NCI-H1436 (cell line): ENCODE measurements at regions not wholly inside any gene's neighbourhood (a gene's known extent, or its start where the extent isn't known, plus 50 kb on each side); places are given as distances from the start of the nearest gene placed in this dataset.
"Not testable (repeated sequence)": the region's sequence is repeated elsewhere in the genome, so short reads cannot be mapped to it uniquely, and the experiment has no call there.

Experiments
- DNase-seq: peaks from one replicate; lab custom pipeline; 2025; lab: John Stamatoyannopoulos, UW

DNA sequence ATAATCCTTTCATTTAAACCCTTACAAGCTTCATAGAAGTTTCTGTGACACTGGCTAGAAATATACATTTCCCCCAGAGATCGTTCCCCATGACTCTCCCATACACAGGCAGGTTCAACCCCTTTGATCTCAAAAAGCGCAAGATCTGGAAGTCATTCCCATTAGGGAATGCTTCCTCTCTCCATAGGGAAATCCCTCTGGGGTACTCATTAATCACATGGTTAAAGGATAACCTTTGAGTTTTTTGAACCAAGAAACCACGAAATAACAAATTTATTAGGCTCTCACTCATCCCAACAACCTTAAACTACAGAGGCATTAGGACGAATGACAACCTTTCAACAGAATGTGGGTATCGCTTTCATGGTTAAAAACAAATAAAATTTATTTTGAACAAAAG is 211.9 kb upstream of the PRICKLE2 start:
- no peak for DNase-seq

DNA sequence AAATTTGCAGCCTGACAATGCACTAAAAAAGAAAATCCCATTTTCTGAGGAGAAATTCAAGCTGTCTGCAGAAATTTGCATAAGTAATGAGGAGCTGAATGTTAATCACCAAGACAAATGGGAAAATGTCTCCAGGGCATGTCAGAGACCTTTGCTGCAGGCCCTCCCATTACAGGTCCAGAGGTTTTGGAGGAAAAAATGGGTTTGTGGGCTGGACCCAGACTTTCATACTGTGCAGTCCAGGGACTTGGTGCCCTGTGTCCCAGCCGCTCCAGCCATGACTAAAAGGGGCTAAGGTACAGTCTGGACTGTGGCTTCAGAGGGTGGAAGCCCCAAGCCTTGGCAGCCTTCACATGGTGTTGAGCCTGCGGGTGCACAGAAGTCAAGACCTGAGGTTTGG is 209.8 kb upstream of the PRICKLE2 start:
- DNase-seq = not testable (repeated sequence)

DNA sequence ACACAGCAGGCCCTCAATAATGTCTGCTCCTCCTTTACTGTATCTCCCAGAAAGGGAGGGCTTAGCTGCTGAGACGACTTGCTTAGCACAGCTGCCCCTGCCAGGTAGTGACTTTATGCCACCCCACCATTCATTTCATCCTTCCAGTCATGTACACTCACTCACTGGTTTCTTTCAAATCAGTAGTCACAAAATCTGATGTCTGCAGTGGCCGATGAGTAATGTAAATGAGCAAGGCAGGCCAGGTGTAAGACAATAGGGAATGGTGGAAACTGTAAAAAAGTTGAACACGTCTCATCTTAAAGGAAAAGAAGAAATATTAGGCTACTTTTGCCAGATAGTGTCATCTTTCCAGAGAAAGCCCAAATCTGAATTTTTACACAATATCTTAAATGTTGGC is 207.6 kb upstream of the PRICKLE2 start:
- no peak for DNase-seq

DNA sequence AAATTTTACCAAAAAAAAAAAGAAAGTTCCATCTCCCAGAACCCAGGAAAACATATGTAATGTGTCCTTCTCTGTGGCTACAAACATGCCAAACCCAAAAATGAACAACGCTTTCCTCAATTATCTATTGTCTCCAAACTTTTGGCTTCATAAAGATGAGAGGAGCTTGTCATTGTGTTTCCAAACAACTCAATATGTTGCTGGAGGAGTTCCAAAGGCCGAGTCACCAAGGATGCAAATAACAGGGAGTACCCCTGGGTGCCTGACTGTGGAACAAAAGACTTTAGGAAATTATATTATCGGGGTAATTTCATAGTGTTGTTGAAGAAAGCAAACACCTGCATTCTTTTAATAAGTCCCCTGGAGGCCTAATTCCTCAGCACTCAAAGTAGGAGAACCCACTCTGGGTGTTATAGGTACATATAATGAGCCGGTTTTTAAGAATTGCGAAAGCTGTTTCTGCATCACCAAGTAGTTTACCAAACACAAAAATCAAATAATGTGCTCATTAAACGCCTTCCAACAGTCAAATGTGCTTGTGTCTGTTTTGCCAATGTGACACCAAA is 206.3 kb upstream of the PRICKLE2 start:
- no peak for DNase-seq

DNA sequence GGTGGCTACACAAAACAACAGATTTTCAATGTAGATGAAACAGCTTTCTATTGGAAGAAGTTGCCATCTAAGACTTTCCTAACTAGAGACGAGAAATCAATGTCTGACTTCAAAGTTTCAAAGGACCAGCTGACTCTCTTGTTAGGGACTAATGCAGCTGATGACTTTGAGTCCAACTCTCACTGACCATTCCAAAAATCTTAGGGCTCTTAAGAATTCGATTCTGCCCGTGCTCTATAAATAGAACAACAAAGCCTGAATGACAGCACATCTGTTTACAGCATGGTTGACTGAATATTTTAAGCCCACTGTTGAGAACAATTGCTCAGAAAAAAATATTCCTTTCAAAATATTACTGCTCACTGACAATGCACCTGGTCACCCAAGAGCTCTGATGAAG is 202.4 kb upstream of the PRICKLE2 start:
- DNase-seq = no peak

DNA sequence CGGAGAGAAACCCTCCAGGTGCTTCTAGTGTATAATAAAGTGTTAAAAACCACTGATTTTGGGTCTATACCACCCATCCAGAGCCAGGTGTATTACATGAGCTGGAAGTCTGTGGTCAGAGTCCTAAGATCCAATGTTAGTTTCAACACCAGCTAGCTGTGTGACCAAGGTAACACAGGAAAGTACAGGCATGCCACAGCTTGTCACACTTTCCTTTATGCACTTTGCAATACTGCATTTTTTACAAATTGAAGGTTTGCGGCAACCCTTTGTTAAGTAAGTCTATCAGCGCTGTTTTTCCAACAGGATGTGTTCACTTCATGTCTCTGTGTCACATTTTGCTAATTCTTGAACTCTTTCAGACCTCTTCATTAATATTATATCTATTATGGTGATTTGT is 201.3 kb upstream of the PRICKLE2 start:
- DNase-seq = no peak

DNA sequence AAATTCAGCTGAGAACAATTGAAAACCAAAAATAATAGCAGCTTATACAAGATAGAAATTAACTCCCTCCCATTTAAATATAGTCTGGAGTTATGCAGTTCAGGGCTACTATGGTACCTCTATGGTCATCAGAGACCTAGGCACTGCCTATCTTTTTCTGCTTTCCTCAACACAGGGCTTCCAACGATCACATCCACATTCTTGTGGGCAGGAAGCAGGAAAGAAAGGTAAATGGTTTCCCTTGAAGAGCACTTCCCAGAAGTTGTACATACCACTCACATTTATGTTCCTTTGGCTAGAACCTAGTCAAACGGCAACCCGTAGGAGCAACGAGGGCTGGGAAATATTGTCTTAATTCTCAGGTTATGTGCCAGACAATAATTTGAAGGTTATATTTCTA is 197.7 kb upstream of the PRICKLE2 start:
- no peak for DNase-seq

DNA sequence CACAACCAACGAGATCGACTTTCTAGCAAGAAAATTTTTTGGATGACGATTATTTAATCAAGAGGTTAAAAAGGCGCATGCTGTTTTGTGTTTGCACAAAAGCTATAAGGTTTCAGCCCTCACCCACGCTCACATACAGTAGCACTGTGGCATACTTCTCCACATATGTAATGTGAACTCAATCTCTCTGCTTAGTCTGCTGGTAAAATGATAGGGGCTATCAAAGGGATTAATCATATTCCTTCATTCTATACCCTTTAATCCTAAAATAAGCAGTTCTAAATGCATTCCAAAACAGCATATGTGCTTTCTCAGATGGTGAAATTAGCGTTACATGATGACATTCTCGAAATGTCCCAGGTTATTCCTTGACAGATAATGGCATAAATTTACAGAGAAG is 196.9 kb upstream of the PRICKLE2 start:
- no peak for DNase-seq

DNA sequence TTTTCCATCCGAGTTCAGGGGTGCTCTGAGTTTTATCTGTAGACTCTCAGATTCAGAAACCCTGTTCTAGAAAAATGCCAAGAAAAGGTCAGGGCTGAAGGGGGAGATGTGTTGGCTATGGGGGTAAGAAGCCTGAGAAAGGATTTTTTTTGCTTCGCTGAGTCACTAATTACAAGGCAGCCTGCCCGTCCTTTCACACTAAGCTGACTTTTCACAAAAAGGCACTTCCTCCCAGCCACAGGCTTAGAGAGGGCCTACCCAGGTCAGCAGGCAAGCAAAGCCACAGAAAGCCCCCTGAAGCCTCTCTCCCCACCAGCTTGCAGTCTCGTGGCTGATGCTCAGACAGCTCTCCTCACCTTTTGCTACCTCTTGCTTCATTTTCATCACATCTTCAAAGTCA is 192.6 kb upstream of the PRICKLE2 start:
- DNase-seq = no peak

DNA sequence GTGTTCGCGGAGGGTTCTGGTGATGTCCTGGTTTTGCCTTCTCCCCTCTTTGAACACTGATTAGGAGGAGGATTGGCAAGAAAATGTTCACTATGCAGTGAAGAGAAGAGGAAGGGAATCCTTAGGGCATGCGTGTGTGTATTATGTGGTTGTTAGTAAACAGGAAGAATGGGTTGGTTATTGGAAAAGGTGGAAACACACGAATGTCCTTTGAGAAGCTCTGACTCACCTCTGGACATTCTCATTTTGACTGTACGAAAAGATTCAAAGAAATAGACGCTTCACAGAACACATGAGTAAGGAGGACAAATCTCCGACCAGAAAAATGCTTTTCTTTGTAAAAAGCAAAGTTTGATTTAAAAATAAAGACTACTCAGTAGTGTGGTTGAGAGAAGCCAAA is 188.8 kb upstream of the PRICKLE2 start:
- DNase-seq = no peak

DNA sequence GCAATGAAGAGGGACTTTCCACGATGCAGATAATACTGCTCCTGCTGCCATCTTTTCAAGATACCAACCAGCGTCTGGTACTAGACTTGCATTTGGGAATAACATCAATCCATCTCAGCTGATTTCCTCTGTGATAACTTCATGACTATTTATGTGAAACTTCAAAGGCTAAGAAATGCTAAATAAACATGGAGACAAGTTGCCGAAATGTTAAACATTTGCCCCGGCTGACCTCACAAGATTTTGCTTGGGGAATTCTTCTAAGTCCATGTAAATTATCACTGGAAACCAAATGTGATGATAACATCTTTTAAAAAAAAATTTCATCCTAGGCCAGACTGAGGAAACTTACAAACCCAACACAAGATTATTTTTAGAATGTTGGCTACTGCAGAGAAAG is 185.8 kb upstream of the PRICKLE2 start:
- no peak for DNase-seq

DNA sequence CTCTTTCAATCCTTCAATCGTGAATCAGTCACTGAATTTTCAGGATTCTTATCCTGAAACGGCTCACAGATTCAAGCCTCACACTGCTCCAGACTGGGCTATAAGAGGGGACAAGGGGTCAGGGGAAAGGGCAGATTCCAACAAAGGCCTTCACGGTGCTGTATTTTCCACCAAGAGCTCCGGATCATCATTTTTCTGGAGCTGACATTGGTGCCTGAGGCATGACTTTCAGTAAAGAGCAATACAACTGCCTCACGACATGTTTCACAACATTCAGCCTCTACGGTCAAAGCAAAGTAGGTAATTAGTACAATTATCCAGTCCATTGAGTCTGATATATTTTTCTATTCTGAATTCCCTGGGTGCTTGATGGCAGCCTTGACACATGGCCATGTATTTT is 185.0 kb upstream of the PRICKLE2 start:
- DNase-seq = no peak

DNA sequence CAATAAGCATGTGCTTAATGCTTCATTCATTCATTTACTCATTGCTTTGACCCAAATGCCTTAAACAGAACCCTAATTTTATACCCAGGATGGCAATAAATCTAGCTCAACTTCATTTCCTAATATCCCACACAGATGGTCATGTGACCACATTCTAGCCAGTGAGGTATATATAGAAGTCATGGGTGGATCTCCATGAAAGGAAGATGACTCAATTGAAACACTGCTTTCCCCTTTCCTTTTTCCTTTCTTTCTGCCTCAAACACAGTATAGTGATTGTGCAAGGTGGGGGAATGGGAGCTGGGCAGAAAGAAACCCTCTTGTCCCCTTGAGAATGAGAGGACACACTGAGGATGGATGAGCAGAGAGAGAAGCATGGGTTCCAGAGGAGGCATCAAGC is 183.5 kb upstream of the PRICKLE2 start:
- no peak for DNase-seq

DNA sequence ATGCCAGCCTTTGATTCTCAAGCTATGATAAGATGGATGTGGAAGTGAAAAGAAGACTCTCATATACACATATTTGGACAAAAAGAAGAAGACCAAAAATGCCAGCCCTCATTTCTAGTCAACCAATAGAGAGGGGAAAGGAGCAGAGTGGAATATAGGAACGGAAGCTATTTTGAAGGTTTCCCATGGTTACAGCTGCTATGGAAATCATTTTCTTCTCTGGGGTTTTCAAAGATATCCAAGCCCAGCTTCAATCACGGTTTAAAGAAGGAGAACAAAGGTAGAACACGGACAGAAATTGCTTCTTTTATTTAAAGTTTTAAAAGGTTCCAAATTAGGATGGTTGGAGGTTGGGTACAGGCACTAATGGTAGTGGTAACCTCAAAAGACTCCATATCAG is 181.0 kb upstream of the PRICKLE2 start:
- no peak for DNase-seq

DNA sequence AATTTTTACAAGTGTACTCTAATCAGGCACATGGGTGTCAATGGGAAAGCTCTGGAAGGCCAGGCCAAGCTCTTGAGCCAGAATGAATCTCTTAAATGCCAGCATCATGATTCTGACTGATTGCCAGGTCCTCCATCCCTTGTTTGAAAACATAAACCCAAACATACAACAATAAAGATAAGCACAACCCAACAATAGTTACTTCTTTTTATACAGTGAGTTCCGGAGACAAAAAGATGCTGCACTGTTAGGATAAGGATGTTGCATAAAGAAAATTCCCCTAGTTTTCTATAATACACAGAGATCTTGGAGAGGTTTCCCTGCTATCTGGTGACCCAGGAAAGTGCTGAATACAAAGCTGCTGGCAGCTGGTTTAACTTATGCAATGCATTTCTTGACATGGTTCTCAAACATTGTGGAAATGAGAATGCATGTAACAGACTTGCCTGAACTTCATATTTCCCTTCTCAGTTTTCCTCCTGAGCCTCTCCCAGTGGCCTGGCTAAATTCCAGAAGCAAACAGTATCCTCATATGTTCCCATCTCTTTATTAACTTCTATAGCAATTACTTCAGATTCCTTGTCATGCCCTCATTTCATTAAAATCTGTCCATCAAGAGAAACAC is 180.1 kb upstream of the PRICKLE2 start:
- no peak for DNase-seq

DNA sequence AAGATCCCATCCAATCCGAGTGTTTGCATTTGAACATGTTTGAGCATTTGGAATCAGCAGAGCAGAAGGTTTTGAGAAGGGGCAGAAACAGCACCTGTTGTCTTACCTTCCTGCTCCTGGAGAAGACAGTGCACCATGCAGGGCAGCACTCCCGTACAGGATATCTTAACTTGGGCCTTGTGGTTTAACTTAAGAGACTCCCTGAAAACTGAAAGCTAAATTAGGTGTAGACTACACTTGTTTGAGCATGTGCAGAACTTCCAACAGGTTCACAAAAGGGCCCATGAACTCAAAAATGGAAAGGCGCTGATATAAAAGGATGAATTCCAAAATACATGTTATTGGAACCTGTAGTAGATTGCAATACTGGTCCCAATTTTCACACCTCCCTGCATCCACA is 175.4 kb upstream of the PRICKLE2 start:
- no peak for DNase-seq

DNA sequence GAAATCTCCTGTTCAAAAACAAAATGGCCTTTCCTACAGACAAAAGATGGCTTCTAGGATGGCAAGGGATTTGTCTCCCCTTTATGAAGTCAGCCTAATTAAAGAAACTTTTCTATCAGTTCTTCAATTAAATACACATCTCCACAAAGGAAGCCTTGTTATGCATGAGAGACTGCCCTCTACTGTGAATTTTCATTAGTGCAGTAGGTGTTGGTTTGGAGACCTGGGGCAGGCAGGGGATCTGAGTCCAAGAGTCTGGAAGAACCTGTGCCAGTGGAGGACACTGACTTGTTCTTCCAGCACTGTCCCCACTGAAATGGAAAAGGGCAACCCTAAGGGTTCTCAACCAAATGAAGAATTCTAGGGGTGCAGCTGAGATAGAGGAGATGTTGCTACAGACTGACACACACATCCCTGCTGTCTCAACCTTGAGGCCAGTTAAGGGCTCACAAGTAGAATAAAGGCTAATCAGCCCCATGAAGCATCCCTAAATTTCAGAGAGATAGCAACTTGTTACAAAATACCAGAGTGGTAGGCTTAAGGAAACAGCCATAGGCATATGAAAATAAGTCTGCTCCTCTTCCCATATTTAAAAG is 174.0 kb upstream of the PRICKLE2 start:
- DNase-seq = no peak

DNA sequence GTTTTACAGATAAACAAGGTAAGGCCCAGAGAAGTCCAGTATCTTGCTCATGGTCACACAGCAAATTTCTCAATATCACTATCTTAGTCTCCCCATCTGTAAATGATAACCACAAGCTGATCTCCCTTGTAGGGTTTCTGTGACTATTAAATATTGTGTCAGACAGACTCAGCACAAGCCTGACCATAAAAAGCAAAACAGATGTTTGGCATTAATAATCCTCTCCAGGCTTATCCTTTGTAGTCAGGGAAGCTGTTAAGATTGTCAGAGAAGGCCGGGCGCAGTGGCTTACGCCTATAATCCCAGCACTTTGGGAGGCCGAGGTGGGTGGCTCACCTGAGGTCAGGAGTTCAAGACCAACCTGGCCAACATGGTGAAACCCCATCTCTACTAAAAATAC is 173.2 kb upstream of the PRICKLE2 start:
- DNase-seq = no peak

DNA sequence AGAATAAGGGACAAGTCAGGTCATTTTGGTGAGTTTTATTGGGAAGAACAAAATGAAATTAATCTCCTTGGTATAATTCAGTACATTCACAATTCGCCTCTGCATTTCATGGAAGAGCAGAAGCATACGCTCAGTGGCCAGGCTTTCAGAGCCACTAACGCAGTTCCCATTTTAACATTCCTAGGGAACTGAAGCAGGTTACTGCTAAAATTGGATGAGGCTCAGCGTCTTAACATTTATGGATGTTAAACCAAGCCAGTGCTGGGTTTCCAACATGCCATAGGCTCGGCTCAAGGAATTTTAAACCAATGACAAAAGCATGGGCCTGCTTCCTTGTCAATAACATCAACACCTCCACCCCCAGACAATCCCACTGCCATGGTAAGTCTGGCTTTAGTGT is 172.7 kb upstream of the PRICKLE2 start:
- DNase-seq = no peak

DNA sequence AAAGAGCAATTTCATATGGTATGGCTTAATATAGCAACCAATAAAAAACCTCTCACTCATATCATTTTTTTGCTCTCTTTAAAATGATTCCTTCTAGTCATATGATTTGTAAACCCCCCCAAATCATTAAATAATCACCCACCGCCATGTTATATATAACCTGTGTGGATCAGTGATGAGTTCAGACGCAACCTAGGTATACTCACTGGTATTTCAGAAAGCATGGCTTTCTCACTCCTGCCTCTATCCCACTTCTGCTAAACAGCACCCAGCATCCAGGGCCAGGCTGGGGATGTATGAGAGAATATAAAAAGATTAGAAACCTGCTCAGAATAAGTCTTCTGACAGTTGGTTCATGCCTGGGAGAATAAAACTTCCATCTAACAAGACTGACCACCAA is 172.3 kb upstream of the PRICKLE2 start:
- no peak for DNase-seq

DNA sequence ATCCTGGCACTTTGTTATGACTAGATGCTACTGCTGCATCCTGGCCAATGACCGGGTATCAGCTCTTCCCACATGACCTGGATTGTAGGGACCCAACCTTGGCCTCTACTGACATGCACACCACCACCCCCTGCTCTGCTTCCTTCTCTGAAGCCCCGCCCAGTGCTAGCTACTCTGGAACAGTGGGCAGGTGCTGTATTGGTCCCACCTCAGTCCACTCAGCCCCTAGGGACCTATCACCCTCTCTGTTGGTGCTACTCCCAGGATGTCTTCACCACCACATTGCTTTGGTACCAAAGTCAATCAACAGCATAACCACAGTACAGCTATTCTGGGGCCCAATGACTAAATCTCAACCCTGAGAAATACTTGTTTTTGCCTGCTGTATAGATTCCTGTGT is 170.2 kb upstream of the PRICKLE2 start:
- DNase-seq = no peak

DNA sequence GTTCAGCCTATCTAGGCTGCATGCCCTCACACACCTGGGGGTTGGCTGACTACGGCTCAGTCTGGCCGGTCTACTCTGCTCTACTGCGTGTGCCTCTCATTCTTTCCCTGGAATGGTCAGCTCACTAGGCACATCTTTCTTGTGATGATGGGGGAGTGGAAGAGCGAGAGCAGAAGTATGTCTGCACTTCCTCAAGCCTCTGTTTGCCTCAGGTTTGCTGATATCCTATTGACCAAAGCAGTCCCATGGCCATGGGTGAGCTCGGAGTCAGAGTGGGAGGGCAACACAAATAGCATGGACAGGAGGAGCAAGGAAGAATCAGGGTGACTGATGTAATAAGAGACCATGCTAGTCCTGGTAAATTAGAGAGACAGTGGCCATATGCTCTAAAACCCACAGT is 167.9 kb upstream of the PRICKLE2 start:
- no peak for DNase-seq

DNA sequence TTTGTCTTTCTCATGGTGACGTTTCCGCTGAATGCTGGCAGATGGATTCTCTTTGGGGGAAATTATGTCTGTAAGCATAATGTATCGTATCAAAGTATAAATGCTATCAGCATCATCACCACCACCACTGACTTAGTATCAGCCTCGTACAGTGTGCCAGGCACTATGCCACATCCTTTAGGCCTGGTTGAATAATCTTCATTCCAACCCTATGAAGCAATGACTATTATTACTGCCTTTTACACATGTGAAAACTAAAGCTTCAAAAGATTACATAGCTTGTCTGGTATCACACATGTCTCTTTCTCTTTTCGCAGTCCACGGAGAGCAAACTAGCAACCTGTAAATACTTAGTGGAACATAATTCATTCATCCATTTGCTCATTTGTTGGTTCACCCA is 166.7 kb upstream of the PRICKLE2 start:
- no peak for DNase-seq

DNA sequence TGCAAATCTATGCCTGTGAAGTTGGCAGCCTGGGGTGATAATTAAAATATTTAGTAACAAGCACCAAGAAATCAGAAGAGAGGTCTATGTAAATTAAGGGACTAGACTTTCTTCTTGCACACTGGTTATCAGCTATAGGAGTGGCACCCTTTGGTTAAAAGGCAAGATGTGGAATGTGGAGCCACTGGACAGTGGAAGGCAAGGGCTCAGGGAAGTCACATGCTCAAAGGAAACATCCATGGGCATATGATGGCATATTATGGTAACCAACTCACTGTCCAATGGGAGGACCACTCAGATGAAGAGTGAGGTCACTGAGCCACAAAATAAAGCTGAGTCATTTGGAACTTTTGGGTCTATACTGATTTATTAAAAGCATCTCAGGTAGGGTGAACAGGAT is 165.6 kb upstream of the PRICKLE2 start:
- no peak for DNase-seq
